GM19239 (cell line): ENCODE measurements at regions not wholly inside any gene's neighbourhood (a gene's known extent, or its start where the extent isn't known, plus 50 kb on each side); places are given as distances from the start of the nearest gene placed in this dataset.
"Not testable (repeated sequence)": the region's sequence is repeated elsewhere in the genome, so short reads cannot be mapped to it uniquely, and the experiment has no call there.

ENCODE experiments used
- DNase-seq: peaks from one replicate; pipeline ENCODE4 v3.0.0; 2011; ENCODE audit warnings: low spot score; ENCODE audit not compliant: insufficient read length
- FAIRE-seq: peaks from 2 replicates; lab custom pipeline; 2011; peaks lifted over from hg19 to GRCh38; lab: Jason Lieb, UNC

- FAIRE-seq = no peak
Measured at GRCh38 chr4:109378511-109378910, 55.1 kb upstream of the SEC24B start.

GRCh38 chr4:109378076-109378475 is 55.5 kb upstream of the SEC24B start:
- no peak for FAIRE-seq

More at GRCh38 chr4:109378511-109378910, 55.1 kb upstream of the SEC24B start:
- DNase-seq = no peak

GRCh38 chr4:109375778-109376414 is 57.7 kb upstream of the SEC24B start:
- no peak for FAIRE-seq

More at GRCh38 chr4:109378076-109378475, 55.5 kb upstream of the SEC24B start:
- DNase-seq = no peak

GRCh38 chr4:109368661-109369060 is 65.0 kb upstream of the SEC24B start:
- FAIRE-seq (no peak), DNase-seq (no peak)

More at GRCh38 chr4:109375778-109376414, 57.7 kb upstream of the SEC24B start:
- DNase-seq = no peak

GRCh38 chr4:109365939-109366338 is 63.5 kb upstream of the COL25A1 start:
- no peak for DNase-seq
- no peak for FAIRE-seq

GRCh38 chr4:109365297-109365696 is 62.8 kb upstream of the COL25A1 start:
- DNase-seq, FAIRE-seq: not testable (repeated sequence)

- no peak for DNase-seq
- FAIRE-seq = peak; percentile 31
Measured at GRCh38 chr4:109359040-109359646, 56.7 kb upstream of the COL25A1 start.

GRCh38 chr4:109355835-109356234 is 53.4 kb upstream of the COL25A1 start:
- FAIRE-seq = no peak

GRCh38 chr4:109352941-109353340 is 50.5 kb upstream of the COL25A1 start:
- DNase-seq (no peak), FAIRE-seq (no peak)

More at GRCh38 chr4:109355835-109356234, 53.4 kb upstream of the COL25A1 start:
- DNase-seq = no peak
